HFFc6 (cell line): ENCODE measurements at regions not wholly inside any gene's neighbourhood (a gene's known extent, or its start where the extent isn't known, plus 50 kb on each side); places are given as distances from the start of the nearest gene placed in this dataset.
A peak's percentile ranks its signal among the peaks of the same experiment; 100 is the strongest.
"Not testable (repeated sequence)": the region's sequence is repeated elsewhere in the genome, so short reads cannot be mapped to it uniquely, and the experiment has no call there.

Experiments used
- DNase-seq: peaks from one replicate; pipeline ENCODE4 v3.0.0-alpha.2; 2018
- H3K27ac Mint-ChIP-seq: 2 replicates; pipeline ENCODE4 v1.8.0; 2020; ENCODE audit warnings: mild to moderate bottlenecking, mixed read lengths
- H3K27me3 Mint-ChIP-seq: 2 replicates; pipeline ENCODE4 v1.8.0; 2021; ENCODE audit warnings: mild to moderate bottlenecking, moderate library complexity, mixed read lengths; ENCODE audit not compliant: insufficient read depth
- H3K36me3 Mint-ChIP-seq: 2 replicates; pipeline ENCODE4 v1.8.0; 2021; ENCODE audit warnings: low read depth, mixed read lengths
- H3K4me1 Mint-ChIP-seq: 2 replicates; pipeline ENCODE4 v1.8.0; 2020; ENCODE audit warnings: low read depth, mixed read lengths
- H3K4me3 Mint-ChIP-seq: 2 replicates; pipeline ENCODE4 v1.8.0; 2020; ENCODE audit warnings: mild to moderate bottlenecking, moderate library complexity, mixed read lengths
- H3K9me3 Mint-ChIP-seq: 2 replicates; pipeline ENCODE4 v1.8.0; 2020; ENCODE audit warnings: mild to moderate bottlenecking, mixed read lengths
- CTCF ChIP-seq: fragments of 200-600 bp; sonication (generic); IDR thresholded peaks from 2 replicates; pipeline ENCODE4 v1.5.0; 2021; ENCODE audit warnings: antibody characterized with exemption, mild to moderate bottlenecking

GRCh38 chr4:147110473-147111367, 165.1 kb upstream of the TTC29 start:
- H3K27ac Mint-ChIP-seq: no peak overlapping the region
- no peak overlapping the region for H3K4me3 Mint-ChIP-seq
- TF ChIP-seq CTCF: peak; percentile 57
- peak; percentile 12 for DNase-seq
- H3K27me3 Mint-ChIP-seq: peaks cover 12% of the 10 kb centered on the region
- H3K4me1 Mint-ChIP-seq: no peaks in the 10 kb centered on the region; the same call in 1 of the 2 replicates
- H3K36me3 Mint-ChIP-seq: peaks cover 6% of the 10 kb centered on the region
- H3K9me3 Mint-ChIP-seq: peaks cover 13% of the 10 kb centered on the region

- Mint-ChIP-seq H3K27me3 (peaks cover 11% of the 10 kb centered on the region), H3K9me3 (peaks cover 16% of the 10 kb centered on the region)
- H3K4me3 Mint-ChIP-seq, H3K36me3 Mint-ChIP-seq, DNase-seq, H3K4me1 Mint-ChIP-seq, H3K27ac Mint-ChIP-seq: not testable (repeated sequence)
These were observed 166.5 kb upstream of the TTC29 start for GRCh38 chr4:147112196-147112595.

GRCh38 chr4:147117431-147117830, 171.8 kb upstream of the TTC29 start:
- no peak for TF ChIP-seq CTCF
- H3K27ac Mint-ChIP-seq: no peak overlapping the region
- peaks cover 8% of the 10 kb centered on the region for H3K27me3 Mint-ChIP-seq
- H3K4me1 Mint-ChIP-seq: no peaks in the 10 kb centered on the region
- H3K36me3 Mint-ChIP-seq: peaks cover 6% of the 10 kb centered on the region
- H3K4me3 Mint-ChIP-seq: no peak overlapping the region
- H3K9me3 Mint-ChIP-seq: peaks cover 16% of the 10 kb centered on the region
- no peak for DNase-seq

DNA sequence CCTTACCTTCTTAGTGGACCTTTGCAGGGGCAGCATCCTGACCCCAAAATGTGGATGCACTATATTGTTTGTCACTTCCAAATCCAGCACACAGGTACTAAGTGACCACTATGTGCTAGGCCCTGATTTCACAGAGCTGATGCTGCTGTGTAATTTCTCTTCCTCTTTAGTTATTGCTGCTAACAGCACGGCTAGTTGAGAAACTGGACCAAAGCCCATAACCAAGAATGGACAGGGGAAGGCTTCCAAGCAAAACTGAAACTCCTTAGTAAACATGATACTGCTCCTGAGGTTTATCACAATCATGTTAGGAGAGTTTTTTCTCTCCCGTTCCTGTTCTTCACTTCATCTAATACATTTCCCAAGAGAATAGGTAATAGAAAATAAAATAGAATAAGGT, 172.9 kb upstream of the TTC29 start:
- H3K4me3 Mint-ChIP-seq: no peak overlapping the region
- TF ChIP-seq CTCF: no peak
- peaks cover 6% of the 10 kb centered on the region for H3K36me3 Mint-ChIP-seq
- peaks cover 8% of the 10 kb centered on the region for H3K27me3 Mint-ChIP-seq
- H3K9me3 Mint-ChIP-seq: peaks cover 16% of the 10 kb centered on the region
- H3K4me1 Mint-ChIP-seq: no peaks in the 10 kb centered on the region
- H3K27ac Mint-ChIP-seq: no peak overlapping the region
- DNase-seq: no peak

DNA sequence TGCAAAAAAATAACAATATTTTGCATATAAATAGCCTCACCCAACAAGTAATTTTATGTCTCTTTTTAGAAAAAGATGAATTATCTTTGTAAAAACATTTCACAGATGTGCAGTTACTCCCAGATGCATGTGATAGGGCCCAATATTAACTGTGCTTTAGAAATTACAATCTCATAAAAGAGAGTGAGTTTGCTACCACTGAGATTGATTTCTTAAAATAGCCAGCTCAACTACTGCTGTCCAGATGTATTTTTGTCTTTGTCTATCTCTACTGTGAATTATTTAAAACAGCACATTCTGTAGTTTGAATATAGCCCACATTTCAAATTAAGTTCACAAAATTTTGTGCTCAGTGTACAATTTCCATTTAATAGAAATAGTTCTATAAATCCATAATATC, 177.0 kb upstream of the TTC29 start:
- H3K27ac Mint-ChIP-seq: no peak overlapping the region
- no peak for DNase-seq
- no peak overlapping the region for H3K4me3 Mint-ChIP-seq
- H3K4me1 Mint-ChIP-seq: no peaks in the 10 kb centered on the region
- H3K36me3 Mint-ChIP-seq: no peaks in the 10 kb centered on the region
- TF ChIP-seq CTCF: no peak
- H3K9me3 Mint-ChIP-seq: no peaks in the 10 kb centered on the region
- peaks cover 1% of the 10 kb centered on the region for H3K27me3 Mint-ChIP-seq

DNA sequence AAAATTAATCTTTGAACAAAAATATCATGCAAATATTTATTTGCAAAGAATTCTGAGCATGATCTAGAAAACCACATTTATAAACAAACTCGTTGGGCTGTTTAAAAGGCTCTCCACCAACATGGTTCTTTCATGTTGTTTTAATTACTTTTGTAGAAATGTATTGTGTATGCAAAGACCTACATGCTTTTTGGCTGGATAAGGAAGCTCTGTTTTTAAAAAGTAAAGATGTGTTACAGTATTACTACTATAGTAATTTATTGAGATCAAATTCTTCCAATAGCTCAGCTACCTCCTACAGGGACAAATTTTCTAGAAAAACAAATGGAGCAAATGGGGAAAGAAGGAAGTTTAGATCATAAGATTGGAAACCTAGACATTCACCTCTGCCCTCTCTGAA, 177.5 kb upstream of the TTC29 start:
- Mint-ChIP-seq H3K9me3 (no peaks in the 10 kb centered on the region), H3K27ac (no peak overlapping the region), H3K27me3 (peaks cover 1% of the 10 kb centered on the region), H3K4me3 (no peak overlapping the region), H3K36me3 (no peaks in the 10 kb centered on the region), H3K4me1 (no peaks in the 10 kb centered on the region)
- no peak for DNase-seq
- no peak for TF ChIP-seq CTCF
